ENCODE measurements at regions not wholly inside any gene's neighbourhood (a gene's known extent, or its start where the extent isn't known, plus 50 kb on each side); places are given as distances from the start of the nearest gene placed in this dataset.

GRCh38 chr10:61098966-61099365 lies 155.0 kb upstream of the RHOBTB1 start:
- TF ChIP-seq, protein P1, sequence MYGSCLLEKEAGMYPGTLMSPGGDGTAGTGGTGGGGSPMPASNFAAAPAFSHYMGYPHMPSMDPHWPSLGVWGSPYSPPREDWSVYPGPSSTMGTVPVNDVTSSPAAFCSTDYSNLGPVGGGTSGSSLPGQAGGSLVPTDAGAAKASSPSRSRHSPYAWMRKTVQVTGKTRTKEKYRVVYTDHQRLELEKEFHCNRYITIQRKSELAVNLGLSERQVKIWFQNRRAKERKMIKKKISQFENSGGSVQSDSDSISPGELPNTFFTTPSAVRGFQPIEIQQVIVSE (CRISPR knock-in tag; IDR thresholded peaks at IDR 0.05; ENCODE audit: borderline replicate concordance) = no peak
- TF ChIP-seq CTCF (IDR thresholded peaks at IDR 0.05) = no peak
- TF ChIP-seq ATF2 (CRISPR knock-in tag; IDR thresholded peaks at IDR 0.05; ENCODE audit: borderline replicate concordance, low read depth) = no peak
- TF ChIP-seq, protein P2, sequence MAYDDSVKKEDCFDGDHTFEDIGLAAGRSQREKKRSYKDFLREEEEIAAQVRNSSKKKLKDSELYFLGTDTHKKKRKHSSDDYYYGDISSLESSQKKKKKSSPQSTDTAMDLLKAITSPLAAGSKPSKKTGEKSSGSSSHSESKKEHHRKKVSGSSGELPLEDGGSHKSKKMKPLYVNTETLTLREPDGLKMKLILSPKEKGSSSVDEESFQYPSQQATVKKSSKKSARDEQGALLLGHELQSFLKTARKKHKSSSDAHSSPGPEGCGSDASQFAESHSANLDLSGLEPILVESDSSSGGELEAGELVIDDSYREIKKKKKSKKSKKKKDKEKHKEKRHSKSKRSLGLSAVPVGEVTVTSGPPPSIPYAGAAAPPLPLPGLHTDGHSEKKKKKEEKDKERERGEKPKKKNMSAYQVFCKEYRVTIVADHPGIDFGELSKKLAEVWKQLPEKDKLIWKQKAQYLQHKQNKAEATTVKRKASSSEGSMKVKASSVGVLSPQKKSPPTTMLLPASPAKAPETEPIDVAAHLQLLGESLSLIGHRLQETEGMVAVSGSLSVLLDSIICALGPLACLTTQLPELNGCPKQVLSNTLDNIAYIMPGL (CRISPR knock-in tag; IDR thresholded peaks at IDR 0.05) = no peak
- TF ChIP-seq ZNF396 (CRISPR knock-in tag; IDR thresholded peaks at IDR 0.05; ENCODE audit: borderline replicate concordance) = no peak
- TF ChIP-seq, protein P3, sequence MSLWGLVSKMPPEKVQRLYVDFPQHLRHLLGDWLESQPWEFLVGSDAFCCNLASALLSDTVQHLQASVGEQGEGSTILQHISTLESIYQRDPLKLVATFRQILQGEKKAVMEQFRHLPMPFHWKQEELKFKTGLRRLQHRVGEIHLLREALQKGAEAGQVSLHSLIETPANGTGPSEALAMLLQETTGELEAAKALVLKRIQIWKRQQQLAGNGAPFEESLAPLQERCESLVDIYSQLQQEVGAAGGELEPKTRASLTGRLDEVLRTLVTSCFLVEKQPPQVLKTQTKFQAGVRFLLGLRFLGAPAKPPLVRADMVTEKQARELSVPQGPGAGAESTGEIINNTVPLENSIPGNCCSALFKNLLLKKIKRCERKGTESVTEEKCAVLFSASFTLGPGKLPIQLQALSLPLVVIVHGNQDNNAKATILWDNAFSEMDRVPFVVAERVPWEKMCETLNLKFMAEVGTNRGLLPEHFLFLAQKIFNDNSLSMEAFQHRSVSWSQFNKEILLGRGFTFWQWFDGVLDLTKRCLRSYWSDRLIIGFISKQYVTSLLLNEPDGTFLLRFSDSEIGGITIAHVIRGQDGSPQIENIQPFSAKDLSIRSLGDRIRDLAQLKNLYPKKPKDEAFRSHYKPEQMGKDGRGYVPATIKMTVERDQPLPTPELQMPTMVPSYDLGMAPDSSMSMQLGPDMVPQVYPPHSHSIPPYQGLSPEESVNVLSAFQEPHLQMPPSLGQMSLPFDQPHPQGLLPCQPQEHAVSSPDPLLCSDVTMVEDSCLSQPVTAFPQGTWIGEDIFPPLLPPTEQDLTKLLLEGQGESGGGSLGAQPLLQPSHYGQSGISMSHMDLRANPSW (CRISPR knock-in tag; conservative IDR thresholded peaks at IDR 0.05; ENCODE audit: low read depth) = no peak
- no peak for TF ChIP-seq ZBTB21 (CRISPR knock-in tag; IDR thresholded peaks at IDR 0.05; ENCODE audit: borderline replicate concordance)
- TF ChIP-seq FOXP1 (CRISPR knock-in tag; IDR thresholded peaks at IDR 0.05; ENCODE audit: borderline replicate concordance) = no peak
- TF ChIP-seq, protein P4, sequence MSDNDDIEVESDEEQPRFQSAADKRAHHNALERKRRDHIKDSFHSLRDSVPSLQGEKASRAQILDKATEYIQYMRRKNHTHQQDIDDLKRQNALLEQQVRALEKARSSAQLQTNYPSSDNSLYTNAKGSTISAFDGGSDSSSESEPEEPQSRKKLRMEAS (CRISPR knock-in tag; IDR thresholded peaks at IDR 0.05) = no peak
- TF ChIP-seq, protein P5, sequence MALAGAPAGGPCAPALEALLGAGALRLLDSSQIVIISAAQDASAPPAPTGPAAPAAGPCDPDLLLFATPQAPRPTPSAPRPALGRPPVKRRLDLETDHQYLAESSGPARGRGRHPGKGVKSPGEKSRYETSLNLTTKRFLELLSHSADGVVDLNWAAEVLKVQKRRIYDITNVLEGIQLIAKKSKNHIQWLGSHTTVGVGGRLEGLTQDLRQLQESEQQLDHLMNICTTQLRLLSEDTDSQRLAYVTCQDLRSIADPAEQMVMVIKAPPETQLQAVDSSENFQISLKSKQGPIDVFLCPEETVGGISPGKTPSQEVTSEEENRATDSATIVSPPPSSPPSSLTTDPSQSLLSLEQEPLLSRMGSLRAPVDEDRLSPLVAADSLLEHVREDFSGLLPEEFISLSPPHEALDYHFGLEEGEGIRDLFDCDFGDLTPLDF (CRISPR knock-in tag; IDR thresholded peaks at IDR 0.05) = no peak
- no peak for TF ChIP-seq ZNF423 (CRISPR knock-in tag; IDR thresholded peaks at IDR 0.05)
- TF ChIP-seq TEAD4 (CRISPR knock-in tag; IDR thresholded peaks at IDR 0.05) = no peak
- TF ChIP-seq ZNF281 (CRISPR knock-in tag; IDR thresholded peaks at IDR 0.05) = no peak
